ENCODE measurements at regions not wholly inside any gene's neighbourhood (a gene's known extent, or its start where the extent isn't known, plus 50 kb on each side); places are given as distances from the start of the nearest gene placed in this dataset.

DNA sequence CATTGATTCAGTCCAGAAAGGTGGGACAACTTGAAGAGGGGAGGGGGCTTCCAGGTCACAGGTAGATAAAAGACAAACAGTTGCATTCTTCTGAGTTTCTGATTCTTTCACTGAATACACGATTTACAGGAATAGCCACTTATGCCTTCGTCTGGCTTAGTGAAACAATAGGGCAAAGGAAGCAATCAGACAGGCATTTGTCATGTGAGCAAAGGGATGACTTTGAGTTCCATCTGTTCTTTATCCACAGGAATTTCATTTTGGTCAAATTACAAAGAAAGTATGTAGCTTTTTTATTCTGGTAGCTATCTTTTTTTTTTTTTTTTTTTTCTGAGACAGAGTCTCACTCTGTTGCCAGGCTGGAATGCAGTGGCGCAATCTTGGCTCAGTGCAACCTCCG lies 202.5 kb downstream of the TTLL7 start:
- no peak for DNase-seq (ENCODE audit: low spot score in 2 of 2, unreplicated experiment in 2 of 2)
- TF ChIP-seq CTCF (IDR thresholded peaks at IDR 0.05; ENCODE audit: unreplicated experiment): no peak
- H3K27me3 Mint-ChIP-seq (ENCODE audit: low read depth): no peaks in the 10 kb centered on the region
- H3K27ac Mint-ChIP-seq: no peak overlapping the region
- peaks cover 31% of the 10 kb centered on the region for H3K4me1 Mint-ChIP-seq
- peaks cover 7% of the 10 kb centered on the region for H3K9me3 Mint-ChIP-seq
- no peak overlapping the region for H3K4me3 Mint-ChIP-seq
- no peaks in the 10 kb centered on the region for H3K36me3 Mint-ChIP-seq

- Mint-ChIP-seq H3K27ac (no peak overlapping the region), H3K27me3 (ENCODE audit: low read depth) (no peaks in the 10 kb centered on the region), H3K36me3 (no peaks in the 10 kb centered on the region), H3K4me1 (peaks cover 22% of the 10 kb centered on the region), H3K9me3 (peaks cover 10% of the 10 kb centered on the region), H3K4me3 (no peak overlapping the region)
- no peak for DNase-seq (ENCODE audit: low spot score in 2 of 2, unreplicated experiment in 2 of 2)
- TF ChIP-seq CTCF (IDR thresholded peaks at IDR 0.05; ENCODE audit: unreplicated experiment): no peak
These were observed 204.5 kb downstream of the TTLL7 start for GRCh38 chr1:83794384-83794783.

DNA sequence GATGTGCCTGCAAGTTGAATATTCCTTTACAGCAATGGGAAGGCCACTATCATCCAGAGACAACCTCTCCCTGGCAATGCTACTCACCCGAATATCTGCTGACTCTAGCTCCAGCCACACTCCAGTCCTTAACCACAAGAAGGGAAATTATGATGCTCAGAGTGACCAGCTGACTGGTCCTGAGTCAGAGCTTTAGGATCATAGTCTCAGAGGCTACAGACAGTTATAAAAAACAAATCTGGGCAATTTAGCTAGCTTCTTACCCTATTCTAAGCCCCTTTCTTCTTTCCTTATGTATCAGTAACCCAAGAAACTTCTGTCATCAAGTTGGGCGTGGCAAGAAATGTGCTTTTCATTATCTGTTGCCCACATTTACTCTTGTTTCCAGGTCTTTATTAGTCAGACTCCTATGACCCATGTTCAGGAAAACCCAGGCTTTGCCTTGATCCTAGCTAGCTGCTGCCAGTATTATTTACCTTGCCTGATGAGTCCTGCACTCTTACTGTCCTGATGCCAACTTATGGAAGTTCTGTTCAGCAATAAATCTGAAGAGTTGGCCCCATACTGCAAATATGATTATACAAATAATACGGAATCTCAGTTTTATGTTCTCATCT lies 207.0 kb downstream of the TTLL7 start:
- Mint-ChIP-seq H3K9me3 (peaks cover 10% of the 10 kb centered on the region), H3K27me3 (ENCODE audit: low read depth) (no peaks in the 10 kb centered on the region), H3K4me3 (no peak overlapping the region), H3K36me3 (no peaks in the 10 kb centered on the region), H3K4me1 (peaks cover 16% of the 10 kb centered on the region), H3K27ac (no peak overlapping the region)
- TF ChIP-seq CTCF (IDR thresholded peaks at IDR 0.05; ENCODE audit: unreplicated experiment): no peak
- no peak for DNase-seq (ENCODE audit: low spot score in 2 of 2, unreplicated experiment in 2 of 2)

GRCh38 chr1:83790446-83790845 lies 208.5 kb downstream of the TTLL7 start:
- Mint-ChIP-seq H3K27ac (peak overlapping the region; percentile 62), H3K4me1 (peaks cover 13% of the 10 kb centered on the region), H3K36me3 (no peaks in the 10 kb centered on the region), H3K4me3 (no peak overlapping the region), H3K27me3 (ENCODE audit: low read depth) (no peaks in the 10 kb centered on the region), H3K9me3 (peaks cover 6% of the 10 kb centered on the region)
- no peak for DNase-seq (ENCODE audit: low spot score in 2 of 2, unreplicated experiment in 2 of 2)
- no peak for TF ChIP-seq CTCF (IDR thresholded peaks at IDR 0.05; ENCODE audit: unreplicated experiment)

DNA sequence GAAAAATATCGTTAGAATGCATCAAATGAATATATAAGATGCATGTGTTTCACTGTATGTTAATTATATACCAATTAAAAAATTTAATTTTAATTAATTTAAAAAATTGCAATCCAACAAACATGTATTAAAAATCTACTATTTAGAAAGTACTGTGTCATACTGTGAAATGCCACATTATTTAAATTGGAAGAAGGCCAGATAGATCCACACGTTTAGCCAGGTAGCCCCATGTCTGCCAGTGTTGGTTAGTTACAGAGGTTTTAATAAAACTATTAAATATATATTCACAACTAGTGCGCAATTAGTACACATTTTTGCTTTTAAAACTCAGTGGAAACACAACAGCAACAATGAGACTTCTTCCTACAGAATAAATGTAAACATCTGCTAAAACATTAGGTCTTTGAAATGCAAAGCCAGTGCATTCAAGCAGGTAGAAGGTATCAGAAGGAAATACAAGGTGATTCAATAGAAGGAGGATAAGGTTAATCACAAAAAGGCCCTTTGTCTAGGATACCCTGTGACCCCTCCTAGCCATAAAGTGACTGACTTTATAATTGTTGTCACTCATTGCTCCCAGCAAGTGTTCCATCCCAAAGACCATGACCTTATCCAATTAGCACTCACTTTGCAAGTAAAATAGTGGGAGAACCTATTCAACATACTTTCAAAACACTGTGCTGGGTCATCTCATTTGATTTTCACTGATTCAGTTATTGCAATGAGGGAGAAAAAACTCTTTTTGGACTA lies 211.5 kb downstream of the TTLL7 start:
- peaks cover 7% of the 10 kb centered on the region for H3K9me3 Mint-ChIP-seq
- peaks cover 2% of the 10 kb centered on the region for H3K36me3 Mint-ChIP-seq
- no peak for DNase-seq (ENCODE audit: low spot score in 2 of 2, unreplicated experiment in 2 of 2)
- TF ChIP-seq CTCF (IDR thresholded peaks at IDR 0.05; ENCODE audit: unreplicated experiment): no peak
- H3K4me3 Mint-ChIP-seq: no peak overlapping the region
- no peak overlapping the region for H3K27ac Mint-ChIP-seq
- H3K27me3 Mint-ChIP-seq (ENCODE audit: low read depth): no peaks in the 10 kb centered on the region
- peaks cover 6% of the 10 kb centered on the region for H3K4me1 Mint-ChIP-seq
